ENCODE measurements at regions not wholly inside any gene's neighbourhood (a gene's known extent, or its start where the extent isn't known, plus 50 kb on each side); places are given as distances from the start of the nearest gene placed in this dataset.

DNA sequence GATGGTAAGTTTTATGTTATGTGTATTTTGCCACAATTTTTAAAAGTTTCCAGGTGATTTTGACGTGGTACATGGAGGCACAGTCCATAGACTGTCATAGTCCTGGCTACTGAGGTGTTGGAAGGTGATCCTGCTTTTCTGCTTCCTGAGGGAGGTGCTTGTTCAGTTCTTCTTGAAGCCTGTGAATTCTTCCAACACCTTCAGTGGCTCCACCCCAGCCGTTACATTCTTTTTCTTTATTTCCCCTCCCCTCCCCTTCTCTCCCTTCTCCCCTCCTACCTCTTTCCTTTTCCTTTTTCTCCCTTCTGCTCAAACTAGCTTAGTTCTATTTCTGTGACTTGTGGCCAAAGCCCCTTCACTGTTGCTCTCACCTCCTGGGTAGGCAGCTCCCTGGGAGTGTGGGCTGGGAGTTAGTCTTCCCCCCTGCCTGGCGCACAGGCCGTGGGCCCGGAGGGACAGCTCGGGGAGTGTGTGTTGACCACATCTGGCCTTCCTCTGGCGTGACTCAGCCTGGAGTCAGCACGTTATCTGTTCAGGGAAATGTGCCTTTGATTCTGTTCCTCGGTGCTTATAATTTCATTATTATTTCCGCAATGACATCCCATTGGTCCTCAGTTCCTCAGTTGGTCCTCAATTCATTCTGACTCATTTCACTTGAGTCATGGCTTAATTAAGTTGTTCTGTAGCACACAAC is 566.2 kb downstream of the TBC1D22A start:
- TF ChIP-seq, protein P1, sequence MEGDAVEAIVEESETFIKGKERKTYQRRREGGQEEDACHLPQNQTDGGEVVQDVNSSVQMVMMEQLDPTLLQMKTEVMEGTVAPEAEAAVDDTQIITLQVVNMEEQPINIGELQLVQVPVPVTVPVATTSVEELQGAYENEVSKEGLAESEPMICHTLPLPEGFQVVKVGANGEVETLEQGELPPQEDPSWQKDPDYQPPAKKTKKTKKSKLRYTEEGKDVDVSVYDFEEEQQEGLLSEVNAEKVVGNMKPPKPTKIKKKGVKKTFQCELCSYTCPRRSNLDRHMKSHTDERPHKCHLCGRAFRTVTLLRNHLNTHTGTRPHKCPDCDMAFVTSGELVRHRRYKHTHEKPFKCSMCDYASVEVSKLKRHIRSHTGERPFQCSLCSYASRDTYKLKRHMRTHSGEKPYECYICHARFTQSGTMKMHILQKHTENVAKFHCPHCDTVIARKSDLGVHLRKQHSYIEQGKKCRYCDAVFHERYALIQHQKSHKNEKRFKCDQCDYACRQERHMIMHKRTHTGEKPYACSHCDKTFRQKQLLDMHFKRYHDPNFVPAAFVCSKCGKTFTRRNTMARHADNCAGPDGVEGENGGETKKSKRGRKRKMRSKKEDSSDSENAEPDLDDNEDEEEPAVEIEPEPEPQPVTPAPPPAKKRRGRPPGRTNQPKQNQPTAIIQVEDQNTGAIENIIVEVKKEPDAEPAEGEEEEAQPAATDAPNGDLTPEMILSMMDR (IDR thresholded peaks at IDR 0.05), result no peak
- TF ChIP-seq POLR2AphosphoS5 (IDR thresholded peaks at IDR 0.05), result peak in 1 of 4 donors; percentile 8
